SK-N-MC (cell line): ENCODE measurements at regions not wholly inside any gene's neighbourhood (a gene's known extent, or its start where the extent isn't known, plus 50 kb on each side); places are given as distances from the start of the nearest gene placed in this dataset.

Experiments
- EZH2 ChIP-seq: fragments of 200-600 bp; sonication (generic); IDR thresholded peaks from one replicate; pipeline ENCODE4 v1.6.1; 2017; ENCODE audit warnings: antibody characterized with exemption
- POLR2AphosphoS5 ChIP-seq: IDR thresholded peaks from 2 replicates; pipeline ENCODE4 v1.6.1; 2012; ENCODE audit warnings: mild to moderate bottlenecking, low read depth, low read length, borderline replicate concordance

DNA sequence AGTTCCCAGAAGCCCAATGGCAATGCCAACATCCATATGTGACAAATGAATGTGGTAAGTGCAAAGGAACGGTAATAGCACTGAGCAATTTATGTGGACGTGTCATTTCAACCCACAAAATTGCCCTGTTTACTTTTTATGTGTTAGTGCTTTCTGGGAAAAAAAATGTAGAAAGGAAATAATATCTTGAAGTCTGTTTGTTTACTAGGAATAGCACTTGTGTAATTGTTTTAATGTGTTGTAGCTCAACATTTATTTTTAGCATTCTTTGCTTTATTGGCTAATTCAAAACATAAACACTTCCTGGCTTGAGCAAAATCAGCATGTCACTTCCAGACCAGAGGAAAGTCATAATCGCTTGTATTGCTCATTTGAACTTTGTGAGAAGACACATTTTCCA, 224.8 kb upstream of the KCNK2 start:
- TF ChIP-seq POLR2AphosphoS5: no peak
- no peak for TF ChIP-seq EZH2
